ENCODE measurements at regions not wholly inside any gene's neighbourhood (a gene's known extent, or its start where the extent isn't known, plus 50 kb on each side); places are given as distances from the start of the nearest gene placed in this dataset.

DNA sequence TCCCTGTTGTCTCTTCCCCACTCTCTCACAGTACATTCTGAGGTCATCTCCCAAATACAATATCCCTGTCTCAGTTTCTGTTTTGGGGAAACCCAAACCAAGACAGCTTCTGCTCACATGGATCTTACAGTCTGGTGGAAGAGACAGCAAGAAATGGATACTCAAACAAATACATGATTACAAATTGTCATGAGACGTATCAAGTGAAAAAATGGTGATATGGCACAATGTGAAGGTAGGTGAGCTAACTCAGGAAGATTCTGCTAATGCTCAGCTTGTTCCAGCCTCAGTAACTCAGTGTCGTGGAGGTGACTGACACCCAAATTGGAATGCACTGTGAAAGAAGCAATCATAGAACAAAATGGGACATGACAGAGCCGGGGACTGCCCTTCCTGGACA lies 68.3 kb downstream of the CHST1 start:
- TF ChIP-seq, protein P1, sequence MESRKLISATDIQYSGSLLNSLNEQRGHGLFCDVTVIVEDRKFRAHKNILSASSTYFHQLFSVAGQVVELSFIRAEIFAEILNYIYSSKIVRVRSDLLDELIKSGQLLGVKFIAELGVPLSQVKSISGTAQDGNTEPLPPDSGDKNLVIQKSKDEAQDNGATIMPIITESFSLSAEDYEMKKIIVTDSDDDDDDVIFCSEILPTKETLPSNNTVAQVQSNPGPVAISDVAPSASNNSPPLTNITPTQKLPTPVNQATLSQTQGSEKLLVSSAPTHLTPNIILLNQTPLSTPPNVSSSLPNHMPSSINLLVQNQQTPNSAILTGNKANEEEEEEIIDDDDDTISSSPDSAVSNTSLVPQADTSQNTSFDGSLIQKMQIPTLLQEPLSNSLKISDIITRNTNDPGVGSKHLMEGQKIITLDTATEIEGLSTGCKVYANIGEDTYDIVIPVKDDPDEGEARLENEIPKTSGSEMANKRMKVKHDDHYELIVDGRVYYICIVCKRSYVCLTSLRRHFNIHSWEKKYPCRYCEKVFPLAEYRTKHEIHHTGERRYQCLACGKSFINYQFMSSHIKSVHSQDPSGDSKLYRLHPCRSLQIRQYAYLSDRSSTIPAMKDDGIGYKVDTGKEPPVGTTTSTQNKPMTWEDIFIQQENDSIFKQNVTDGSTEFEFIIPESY (IDR thresholded peaks at IDR 0.05): no peak
- TF ChIP-seq GABPA (IDR thresholded peaks at IDR 0.05 in 1 of 2, conservative IDR thresholded peaks at IDR 0.05 in 1 of 2) (no peak), MAX (IDR thresholded peaks at IDR 0.05) (no peak), JUND (IDR thresholded peaks at IDR 0.05) (no peak), YY1 (IDR thresholded peaks at IDR 0.05) (no peak), FOXA1 (IDR thresholded peaks at IDR 0.05) (no peak), EGR1 (IDR thresholded peaks at IDR 0.05; ENCODE audit: low read depth in 2 of 2) (no peak), TAF1 (conservative IDR thresholded peaks at IDR 0.05) (no peak), SP1 (IDR thresholded peaks at IDR 0.05) (no peak), REST (IDR thresholded peaks at IDR 0.05) (no peak), RAD21 (IDR thresholded peaks at IDR 0.05) (no peak), RXRA (IDR thresholded peaks at IDR 0.05) (no peak)
- TF ChIP-seq, protein P2, sequence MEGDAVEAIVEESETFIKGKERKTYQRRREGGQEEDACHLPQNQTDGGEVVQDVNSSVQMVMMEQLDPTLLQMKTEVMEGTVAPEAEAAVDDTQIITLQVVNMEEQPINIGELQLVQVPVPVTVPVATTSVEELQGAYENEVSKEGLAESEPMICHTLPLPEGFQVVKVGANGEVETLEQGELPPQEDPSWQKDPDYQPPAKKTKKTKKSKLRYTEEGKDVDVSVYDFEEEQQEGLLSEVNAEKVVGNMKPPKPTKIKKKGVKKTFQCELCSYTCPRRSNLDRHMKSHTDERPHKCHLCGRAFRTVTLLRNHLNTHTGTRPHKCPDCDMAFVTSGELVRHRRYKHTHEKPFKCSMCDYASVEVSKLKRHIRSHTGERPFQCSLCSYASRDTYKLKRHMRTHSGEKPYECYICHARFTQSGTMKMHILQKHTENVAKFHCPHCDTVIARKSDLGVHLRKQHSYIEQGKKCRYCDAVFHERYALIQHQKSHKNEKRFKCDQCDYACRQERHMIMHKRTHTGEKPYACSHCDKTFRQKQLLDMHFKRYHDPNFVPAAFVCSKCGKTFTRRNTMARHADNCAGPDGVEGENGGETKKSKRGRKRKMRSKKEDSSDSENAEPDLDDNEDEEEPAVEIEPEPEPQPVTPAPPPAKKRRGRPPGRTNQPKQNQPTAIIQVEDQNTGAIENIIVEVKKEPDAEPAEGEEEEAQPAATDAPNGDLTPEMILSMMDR (IDR thresholded peaks at IDR 0.05; ENCODE audit: low read depth, low read length, missing input control): no peak
- TF ChIP-seq, protein P3, sequence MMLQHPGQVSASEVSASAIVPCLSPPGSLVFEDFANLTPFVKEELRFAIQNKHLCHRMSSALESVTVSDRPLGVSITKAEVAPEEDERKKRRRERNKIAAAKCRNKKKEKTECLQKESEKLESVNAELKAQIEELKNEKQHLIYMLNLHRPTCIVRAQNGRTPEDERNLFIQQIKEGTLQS (IDR thresholded peaks at IDR 0.05): no peak

Measured in liver (tissue), 3 donors.